ENCODE measurements at regions not wholly inside any gene's neighbourhood (a gene's known extent, or its start where the extent isn't known, plus 50 kb on each side); places are given as distances from the start of the nearest gene placed in this dataset.

DNA sequence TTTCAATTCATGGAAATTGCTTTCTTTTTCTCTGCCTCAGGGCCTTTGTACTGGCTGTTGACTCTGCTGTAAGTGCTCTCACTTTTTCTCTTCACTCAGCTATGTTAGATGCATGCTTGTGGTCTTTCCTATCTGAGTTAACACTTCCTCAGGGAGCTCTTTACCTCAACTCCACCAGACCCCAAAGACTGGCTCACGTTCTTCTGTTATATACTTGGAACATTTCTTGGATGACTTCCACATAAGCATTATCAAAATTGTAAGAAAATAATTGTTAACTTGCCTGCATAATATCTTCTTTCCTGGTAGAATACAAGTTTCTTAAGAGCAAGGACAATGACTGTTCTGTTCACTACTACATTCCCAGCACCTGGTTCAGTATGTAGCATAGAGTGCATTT is 455.9 kb downstream of the EBF1 start:
- no peak for TF ChIP-seq POLR2A (IDR thresholded peaks at IDR 0.05)
- TF ChIP-seq, protein P1, sequence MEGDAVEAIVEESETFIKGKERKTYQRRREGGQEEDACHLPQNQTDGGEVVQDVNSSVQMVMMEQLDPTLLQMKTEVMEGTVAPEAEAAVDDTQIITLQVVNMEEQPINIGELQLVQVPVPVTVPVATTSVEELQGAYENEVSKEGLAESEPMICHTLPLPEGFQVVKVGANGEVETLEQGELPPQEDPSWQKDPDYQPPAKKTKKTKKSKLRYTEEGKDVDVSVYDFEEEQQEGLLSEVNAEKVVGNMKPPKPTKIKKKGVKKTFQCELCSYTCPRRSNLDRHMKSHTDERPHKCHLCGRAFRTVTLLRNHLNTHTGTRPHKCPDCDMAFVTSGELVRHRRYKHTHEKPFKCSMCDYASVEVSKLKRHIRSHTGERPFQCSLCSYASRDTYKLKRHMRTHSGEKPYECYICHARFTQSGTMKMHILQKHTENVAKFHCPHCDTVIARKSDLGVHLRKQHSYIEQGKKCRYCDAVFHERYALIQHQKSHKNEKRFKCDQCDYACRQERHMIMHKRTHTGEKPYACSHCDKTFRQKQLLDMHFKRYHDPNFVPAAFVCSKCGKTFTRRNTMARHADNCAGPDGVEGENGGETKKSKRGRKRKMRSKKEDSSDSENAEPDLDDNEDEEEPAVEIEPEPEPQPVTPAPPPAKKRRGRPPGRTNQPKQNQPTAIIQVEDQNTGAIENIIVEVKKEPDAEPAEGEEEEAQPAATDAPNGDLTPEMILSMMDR (IDR thresholded peaks at IDR 0.05): no peak
